RWPE2 (cell line): ENCODE measurements at regions not wholly inside any gene's neighbourhood (a gene's known extent, or its start where the extent isn't known, plus 50 kb on each side); places are given as distances from the start of the nearest gene placed in this dataset.

Experiments used
- ATAC-seq: fragments of 200-7000 bp; cut with Tn5 transposase; 3 replicates; pipeline ENCODE4 v1.9.1; 2021; ENCODE audit warnings: low read depth
- DNase-seq: peaks from one replicate; pipeline ENCODE4 v3.0.0-alpha.2; 2020; ENCODE audit warnings: low spot score
- H3K27ac ChIP-seq: fragments of 450-650 bp; 2 replicates; pipeline ENCODE4 v1.5.1; 2017; ENCODE audit warnings: mild to moderate bottlenecking; ENCODE audit not compliant: poor library complexity, severe bottlenecking
- H3K27me3 ChIP-seq: fragments of 250-450 bp; sonication (Bioruptor Pico); 2 replicates; pipeline ENCODE4 v1.5.1; 2021; ENCODE audit warnings: mild to moderate bottlenecking, moderate library complexity; ENCODE audit not compliant: insufficient read depth, poor library complexity, severe bottlenecking
- H3K36me3 ChIP-seq: fragments of 250-450 bp; sonication (Bioruptor Pico); 2 replicates; pipeline ENCODE4 v1.5.1; 2020; ENCODE audit warnings: low read depth, mild to moderate bottlenecking, moderate library complexity
- H3K4me1 ChIP-seq: fragments of 250-450 bp; sonication (Bioruptor Pico); 2 replicates; pipeline ENCODE4 v1.5.1; 2021; ENCODE audit warnings: mild to moderate bottlenecking, moderate library complexity; ENCODE audit not compliant: insufficient read depth, poor library complexity, severe bottlenecking
- H3K4me3 ChIP-seq: fragments of 250-450 bp; sonication (Bioruptor Pico); 2 replicates; pipeline ENCODE4 v1.5.1; 2021; ENCODE audit warnings: mild to moderate bottlenecking, moderate library complexity; ENCODE audit not compliant: severe bottlenecking
- H3K9me3 ChIP-seq: fragments of 250-450 bp; sonication (Bioruptor Pico); 2 replicates; pipeline ENCODE4 v1.5.1; 2021; ENCODE audit warnings: mild to moderate bottlenecking, moderate library complexity; ENCODE audit not compliant: severe bottlenecking
- CTCF ChIP-seq: fragments of 450-650 bp; IDR thresholded peaks from one replicate; pipeline ENCODE4 v1.5.1; 2017; ENCODE audit warnings: mild to moderate bottlenecking, moderate library complexity; ENCODE audit not compliant: poor library complexity, severe bottlenecking

- Histone ChIP-seq H3K36me3 (no peaks in the 10 kb centered on the region), H3K4me3 (no peak overlapping the region), H3K9me3 (no peaks in the 10 kb centered on the region), H3K4me1 (peaks cover 32% of the 10 kb centered on the region), H3K27me3 (no peaks in the 10 kb centered on the region), H3K27ac (peak overlapping the region; percentile 42)
- peak; percentile 87 for ATAC-seq
- TF ChIP-seq CTCF: peak; percentile 83
- no peak for DNase-seq
Observed at GRCh38 chr21:35400233-35400939, 351.3 kb upstream of the RUNX1 start.

DNA sequence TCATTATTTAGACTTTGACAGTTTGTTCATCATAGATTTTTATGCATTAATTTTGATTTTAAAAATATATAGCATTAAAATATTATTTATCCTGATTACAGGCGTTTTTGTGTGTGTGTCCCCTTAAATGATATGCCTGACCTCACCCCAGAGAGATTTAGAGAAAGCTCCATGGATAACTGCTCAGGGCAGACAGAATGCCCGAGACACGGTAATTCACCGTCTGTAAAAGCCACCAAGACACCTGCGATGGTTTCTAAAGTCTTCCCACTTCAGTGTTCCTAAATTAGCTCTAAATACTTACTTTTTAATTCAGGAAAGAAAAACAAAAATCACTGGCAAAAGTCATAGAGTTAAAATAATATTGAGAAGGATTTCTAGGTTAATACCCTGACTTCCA, 350.6 kb upstream of the RUNX1 start:
- Histone ChIP-seq H3K36me3 (no peaks in the 10 kb centered on the region), H3K4me3 (no peak overlapping the region), H3K27ac (peak overlapping the region; percentile 42), H3K9me3 (no peaks in the 10 kb centered on the region), H3K4me1 (peaks cover 33% of the 10 kb centered on the region), H3K27me3 (no peaks in the 10 kb centered on the region)
- TF ChIP-seq CTCF: no peak
- ATAC-seq (no peak), DNase-seq (no peak)

GRCh38 chr21:35399002-35399530, 350.0 kb upstream of the RUNX1 start:
- Histone ChIP-seq H3K27me3 (no peaks in the 10 kb centered on the region), H3K27ac (peak overlapping the region; percentile 42)
- no peak for DNase-seq

GRCh38 chr21:35398346-35398982, 349.4 kb upstream of the RUNX1 start:
- Histone ChIP-seq H3K36me3 (no peaks in the 10 kb centered on the region), H3K27ac (peak overlapping the region; percentile 42), H3K9me3 (no peaks in the 10 kb centered on the region), H3K4me1 (peaks cover 33% of the 10 kb centered on the region), H3K27me3 (no peaks in the 10 kb centered on the region), H3K4me3 (no peak overlapping the region)
- no peak for DNase-seq
- no peak for ATAC-seq
- TF ChIP-seq CTCF: no peak

More at GRCh38 chr21:35399002-35399530, 350.0 kb upstream of the RUNX1 start:
- ATAC-seq: no peak
- Histone ChIP-seq H3K36me3 (no peaks in the 10 kb centered on the region), H3K9me3 (no peaks in the 10 kb centered on the region), H3K4me1 (peaks cover 33% of the 10 kb centered on the region), H3K4me3 (no peak overlapping the region)
- no peak for TF ChIP-seq CTCF

- H3K27ac ChIP-seq: peak overlapping the region; percentile 42
- H3K36me3 ChIP-seq: no peaks in the 10 kb centered on the region
- TF ChIP-seq CTCF: no peak
- H3K9me3 ChIP-seq: no peaks in the 10 kb centered on the region
- H3K4me3 ChIP-seq: no peak overlapping the region
- DNase-seq: no peak
- no peak for ATAC-seq
- peaks cover 33% of the 10 kb centered on the region for H3K4me1 ChIP-seq
- no peaks in the 10 kb centered on the region for H3K27me3 ChIP-seq
Observed at GRCh38 chr21:35397781-35398180, 348.7 kb upstream of the RUNX1 start.
